ENCODE measurements at regions not wholly inside any gene's neighbourhood (a gene's known extent, or its start where the extent isn't known, plus 50 kb on each side); places are given as distances from the start of the nearest gene placed in this dataset.

DNA sequence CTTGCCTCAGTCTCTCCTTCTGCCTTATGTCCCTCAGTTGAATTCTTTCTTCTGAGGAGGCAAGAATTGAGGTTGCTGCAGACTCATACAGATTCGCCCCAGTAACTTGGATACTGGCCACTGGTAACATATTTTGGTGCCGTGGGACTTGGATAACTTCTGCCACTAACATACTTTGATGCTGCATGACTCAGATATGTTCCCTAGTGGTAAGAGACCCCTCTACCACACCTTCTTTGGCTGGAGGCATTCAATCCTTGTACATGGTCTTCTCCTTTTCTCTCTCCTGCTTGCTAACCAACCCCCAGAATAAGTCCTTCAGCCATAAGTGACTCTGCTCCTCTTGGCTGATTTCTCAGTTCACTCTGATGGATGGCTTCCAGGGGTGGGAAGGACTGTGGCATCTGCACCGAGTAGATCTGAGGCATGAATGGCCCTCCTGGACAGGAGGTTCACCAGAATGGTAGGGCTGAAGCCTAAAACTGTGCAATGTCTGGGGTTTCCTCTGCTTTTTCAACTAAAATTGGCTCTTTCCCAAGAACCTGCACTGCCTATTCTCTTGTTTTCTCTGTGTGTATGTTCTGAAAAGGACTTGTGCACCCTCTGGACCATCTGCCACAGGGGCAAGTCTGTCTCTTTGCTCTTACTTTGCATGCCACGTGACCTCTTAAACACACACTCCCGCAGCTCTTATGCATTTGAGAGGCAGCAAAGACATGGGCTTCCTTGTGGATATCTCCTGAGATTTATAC, 55.5 kb upstream of the FSTL1 start:
- no peak overlapping the region for H3K4me2 ChIP-seq (ENCODE audit: low read length)
- no peak for TF ChIP-seq CTCF (IDR thresholded peaks at IDR 0.05)
- no peaks in the 10 kb centered on the region for H3K36me3 ChIP-seq (ENCODE audit: control insufficient read depth, insufficient read depth, low read length)
- H2AFZ ChIP-seq, result no peak overlapping the region
- H3K9ac ChIP-seq, result no peak overlapping the region
- no peaks in the 10 kb centered on the region for H3K79me2 ChIP-seq
- no peak overlapping the region for H3K27ac ChIP-seq
- no peaks in the 10 kb centered on the region for H3K27me3 ChIP-seq (ENCODE audit: control insufficient read depth, insufficient read depth, low read length)
- no peaks in the 10 kb centered on the region for H3K4me1 ChIP-seq
- no peaks in the 10 kb centered on the region for H3K9me3 ChIP-seq (ENCODE audit: control insufficient read depth, low read length)
- H3K4me3 ChIP-seq (ENCODE audit: low read depth, low read length), result no peak overlapping the region

GRCh38 chr3:120503727-120504616, 53.2 kb upstream of the FSTL1 start:
- H3K4me2 ChIP-seq (ENCODE audit: low read length), result no peak overlapping the region
- H3K9ac ChIP-seq, result no peak overlapping the region
- H2AFZ ChIP-seq, result no peak overlapping the region
- H3K79me2 ChIP-seq, result no peaks in the 10 kb centered on the region
- no peaks in the 10 kb centered on the region for H3K4me1 ChIP-seq
- H3K27ac ChIP-seq, result no peak overlapping the region
- no peaks in the 10 kb centered on the region for H3K36me3 ChIP-seq (ENCODE audit: control insufficient read depth, insufficient read depth, low read length)
- TF ChIP-seq CTCF (IDR thresholded peaks at IDR 0.05), result no peak
- no peaks in the 10 kb centered on the region for H3K27me3 ChIP-seq (ENCODE audit: control insufficient read depth, insufficient read depth, low read length)
- no peak overlapping the region for H3K4me3 ChIP-seq (ENCODE audit: low read depth, low read length)
- no peaks in the 10 kb centered on the region for H3K9me3 ChIP-seq (ENCODE audit: control insufficient read depth, low read length)

GRCh38 chr3:120502116-120502515, 51.3 kb upstream of the FSTL1 start:
- TF ChIP-seq CTCF (IDR thresholded peaks at IDR 0.05), result no peak
- Histone ChIP-seq H3K4me1 (no peaks in the 10 kb centered on the region), H3K27me3 (ENCODE audit: control insufficient read depth, insufficient read depth, low read length) (no peaks in the 10 kb centered on the region), H3K4me3 (ENCODE audit: low read depth, low read length) (no peak overlapping the region), H3K4me2 (ENCODE audit: low read length) (no peak overlapping the region), H3K9me3 (ENCODE audit: control insufficient read depth, low read length) (no peaks in the 10 kb centered on the region), H3K9ac (no peak overlapping the region), H3K27ac (no peak overlapping the region), H3K79me2 (no peaks in the 10 kb centered on the region), H3K36me3 (ENCODE audit: control insufficient read depth, insufficient read depth, low read length) (no peaks in the 10 kb centered on the region), H2AFZ (no peak overlapping the region)

Data from parathyroid adenoma (tissue), 2 donors.